H1 (cell line): ENCODE measurements at regions not wholly inside any gene's neighbourhood (a gene's known extent, or its start where the extent isn't known, plus 50 kb on each side); places are given as distances from the start of the nearest gene placed in this dataset.

Experiments
- CTCF ChIA-PET: fragments of 300-600 bp; sonication (Branson Sonifier 250); formaldehyde crosslinking; loops from one replicate; lab custom pipeline; 2021; ENCODE audit not compliant: partially characterized antibody; lab: Charles Lee
- POLR2A ChIA-PET: fragments of 300-600 bp; sonication (Branson Sonifier 250); formaldehyde crosslinking; loops from one replicate; lab custom pipeline; 2021; ENCODE audit warnings: inconsistent platforms; ENCODE audit not compliant: partially characterized antibody; lab: Charles Lee
- DNase-seq, 2 experiments: peaks; one replicate each; pipeline versions ENCODE4 v3.0.0 to v3.0.0-alpha.2; 2010 to 2022; ENCODE audit warnings: low spot score in 2 of 2, low read depth in 1 of 2, mixed read lengths in 1 of 2
- FAIRE-seq: peaks from 2 replicates; lab custom pipeline; 2011; peaks lifted over from hg19 to GRCh38; lab: Jason Lieb, UNC
- H2AFZ ChIP-seq: 2 replicates; pipeline ENCODE4 v1.8.1; 2012; ENCODE audit warnings: low read length, inconsistent platforms
- H2AK5ac ChIP-seq: 2 replicates; pipeline ENCODE4 v1.6.1; 2013; ENCODE audit warnings: low read depth, low read length
- H2BK120ac ChIP-seq: replicated peaks from 2 replicates; pipeline ENCODE3; 2013; ENCODE audit warnings: low read depth, low read length, inconsistent platforms
- H2BK12ac ChIP-seq: 2 replicates; pipeline ENCODE4 v1.6.1; 2013; ENCODE audit warnings: low read depth, low read length
- H2BK15ac ChIP-seq: 2 replicates; pipeline ENCODE4 v1.6.1; 2013; ENCODE audit warnings: low read length
- H2BK20ac ChIP-seq: 2 replicates; pipeline ENCODE4 v1.6.1; 2013; ENCODE audit warnings: low read length
- H2BK5ac ChIP-seq: 2 replicates; pipeline ENCODE4 v1.6.1; 2013; ENCODE audit warnings: low read depth, low read length
- H3K14ac ChIP-seq: 2 replicates; pipeline ENCODE4 v1.6.1; 2013; ENCODE audit warnings: inconsistent platforms; ENCODE audit not compliant: insufficient read length
- H3K18ac ChIP-seq: 2 replicates; pipeline ENCODE4 v1.6.1; 2013; ENCODE audit warnings: low read length; ENCODE audit errors: extremely low read depth
- H3K23ac ChIP-seq: 2 replicates; pipeline ENCODE4 v1.6.1; 2013; ENCODE audit warnings: inconsistent platforms; ENCODE audit not compliant: insufficient read length
- H3K23me2 ChIP-seq: 2 replicates; pipeline ENCODE4 v1.6.1; 2013; ENCODE audit warnings: low read depth, low read length
- H3K27ac ChIP-seq: 2 replicates; pipeline ENCODE4 v1.6.1; 2011; ENCODE audit warnings: low read depth, low read length, inconsistent platforms
- H3K27me3 ChIP-seq, 4 experiments: replicated peaks in 1 of 4; 1 replicate in 1 of 4; 2 replicates in 3 of 4; pipeline versions ENCODE4 v1.6.1 to v1.8.1; 2011 to 2013; ENCODE audit warnings: low read length in 3 of 4, mild to moderate bottlenecking in 3 of 4, inconsistent platforms in 2 of 4, mixed read lengths in 2 of 4, moderate library complexity in 1 of 4; ENCODE audit not compliant: control insufficient read depth in 3 of 4, insufficient read depth in 3 of 4; ENCODE audit errors: extremely low read depth in 1 of 4
- H3K36me3 ChIP-seq, 4 experiments: 2 replicates each; pipeline versions ENCODE4 v1.6.1 to v1.8.1; 2011 to 2013; ENCODE audit warnings: mild to moderate bottlenecking in 4 of 4, low read length in 3 of 4, moderate library complexity in 2 of 4, control low read depth in 1 of 4, inconsistent platforms in 1 of 4; ENCODE audit not compliant: insufficient read depth in 4 of 4, control insufficient read depth in 2 of 4
- H3K4ac ChIP-seq: replicated peaks from 2 replicates; pipeline ENCODE3; 2013; ENCODE audit warnings: low read length, low read depth, mixed read lengths, inconsistent platforms; ENCODE audit not compliant: insufficient read length
- H3K4me1 ChIP-seq, 4 experiments: replicated peaks in 1 of 4; 1 replicate in 1 of 4; 2 replicates in 3 of 4; pipeline versions ENCODE4 v1.6.1 to v1.8.1; 2011 to 2013; ENCODE audit warnings: low read length in 3 of 4, inconsistent platforms in 2 of 4, mixed read lengths in 1 of 4; ENCODE audit not compliant: insufficient read depth in 4 of 4, control insufficient read depth in 3 of 4
- H3K4me2 ChIP-seq, 2 experiments: 2 replicates each; pipeline versions ENCODE4 v1.6.1 to v1.8.1; 2011 to 2013; ENCODE audit warnings: low read depth in 2 of 2, low read length in 2 of 2, control low read depth in 1 of 2, inconsistent platforms in 1 of 2, mild to moderate bottlenecking in 1 of 2; ENCODE audit not compliant: insufficient read depth in 1 of 2
- H3K4me3 ChIP-seq, 4 experiments: fragments of 200-600, 300-600 bp in 1 of 4; sonication (generic), shearing (Covaris generic), sonication (Bioruptor Twin) in 1 of 4; 2 replicates each; pipeline versions ENCODE4 v1.5.1 to v1.8.1; 2011 to 2016; ENCODE audit warnings: low read length in 4 of 4, low read depth in 3 of 4, control low read depth in 2 of 4, inconsistent platforms in 2 of 4, mild to moderate bottlenecking in 2 of 4, mixed read lengths in 1 of 4, moderate library complexity in 1 of 4; ENCODE audit not compliant: insufficient read depth in 2 of 4; ENCODE audit errors: extremely low read depth in 1 of 4
- H3K56ac ChIP-seq: replicated peaks from 2 replicates; pipeline ENCODE3; 2013; ENCODE audit warnings: low read depth, mild to moderate bottlenecking, mixed read lengths, low read length, inconsistent platforms; ENCODE audit not compliant: insufficient read length
- H3K79me1 ChIP-seq: 2 replicates; pipeline ENCODE4 v1.6.1; 2013; ENCODE audit warnings: low read depth, low read length, control low read depth
- H3K79me2 ChIP-seq, 2 experiments: 2 replicates each; pipeline versions ENCODE4 v1.6.1 to v1.8.1; 2012 to 2013; ENCODE audit warnings: low read length in 2 of 2, mild to moderate bottlenecking in 2 of 2, inconsistent platforms in 1 of 2; ENCODE audit not compliant: insufficient read depth in 2 of 2, control insufficient read depth in 1 of 2
- H3K9ac ChIP-seq, 4 experiments: replicated peaks in 1 of 4; 1 replicate in 1 of 4; 2 replicates in 3 of 4; pipeline versions ENCODE4 v1.6.1 to v1.8.1; 2011 to 2013; ENCODE audit warnings: low read depth in 3 of 4, low read length in 3 of 4, control low read depth in 2 of 4, mild to moderate bottlenecking in 2 of 4, moderate library complexity in 2 of 4, inconsistent platforms in 1 of 4; ENCODE audit errors: extremely low read depth in 1 of 4
- H3K9me3 ChIP-seq, 2 experiments: 2 replicates each; pipeline versions ENCODE4 v1.6.1 to v1.8.1; 2012 to 2013; ENCODE audit warnings: mild to moderate bottlenecking in 2 of 2, moderate library complexity in 2 of 2, control low read depth in 1 of 2, inconsistent platforms in 1 of 2, low read depth in 1 of 2, low read length in 1 of 2, mixed read lengths in 1 of 2; ENCODE audit not compliant: insufficient read depth in 2 of 2
- H4K20me1 ChIP-seq, 2 experiments: replicated peaks in 1 of 2; 2 replicates each; pipeline versions ENCODE3 to v1.8.1; 2011 to 2013; ENCODE audit warnings: inconsistent platforms in 2 of 2, low read length in 2 of 2, mild to moderate bottlenecking in 1 of 2; ENCODE audit not compliant: insufficient read depth in 2 of 2, control insufficient read depth in 1 of 2
- H4K5ac ChIP-seq: 2 replicates; pipeline ENCODE4 v1.6.1; 2013; ENCODE audit warnings: low read length, low read depth, mixed read lengths, inconsistent platforms; ENCODE audit not compliant: insufficient read length
- H4K8ac ChIP-seq: 2 replicates; pipeline ENCODE4 v1.8.0; 2013; ENCODE audit warnings: mild to moderate bottlenecking, moderate library complexity, low read length, inconsistent platforms; ENCODE audit not compliant: insufficient read depth; ENCODE audit errors: extremely low read depth
- H4K91ac ChIP-seq: replicated peaks from 2 replicates; pipeline ENCODE3; 2013; ENCODE audit warnings: low read length, mixed read lengths, inconsistent platforms; ENCODE audit not compliant: insufficient read length
- CREB1 ChIP-seq: IDR thresholded peaks from 2 replicates; pipeline ENCODE4 v1.6.1; 2012; ENCODE audit warnings: inconsistent platforms
- EGR1 ChIP-seq: IDR thresholded peaks from 2 replicates; pipeline ENCODE4 v1.6.1; 2011; ENCODE audit warnings: low read depth, low read length, borderline replicate concordance
- GTF2F1 ChIP-seq: IDR thresholded peaks from 2 replicates; pipeline ENCODE4 v1.6.1; 2012; ENCODE audit warnings: low read depth, low read length, improper control_type of control experiment, borderline replicate concordance
- HDAC2 ChIP-seq, 2 experiments: fragments of 300-600 bp in 1 of 2; sonication (generic) in 1 of 2; IDR thresholded peaks; 2 replicates each; pipeline ENCODE4 v1.6.1; 2011 to 2012; ENCODE audit warnings: low read depth in 2 of 2, low read length in 2 of 2, mild to moderate bottlenecking in 2 of 2, moderate library complexity in 2 of 2, borderline replicate concordance in 1 of 2, inconsistent platforms in 1 of 2
- JUN ChIP-seq: IDR thresholded peaks from 2 replicates; pipeline ENCODE4 v1.6.1; 2011; ENCODE audit warnings: low read depth, mild to moderate bottlenecking, improper control_type of control experiment, low read length
- KDM1A ChIP-seq: fragments of 200-600, 300-600 bp; sonication (generic); IDR thresholded peaks from 2 replicates; pipeline ENCODE4 v1.7.1; 2016; ENCODE audit warnings: mild to moderate bottlenecking, low read length, borderline replicate concordance
- MAFK ChIP-seq: IDR thresholded peaks from 2 replicates; pipeline ENCODE4 v1.6.1; 2012; ENCODE audit warnings: low read depth, mild to moderate bottlenecking, improper control_type of control experiment, low read length
- PHF8 ChIP-seq: fragments of 200-600 bp; sonication (generic); conservative IDR thresholded peaks from 2 replicates; pipeline ENCODE4 v1.7.1; 2012; ENCODE audit warnings: low read depth, mild to moderate bottlenecking, inconsistent platforms, low read length, moderate library complexity
- RAD21 ChIP-seq, 2 experiments: IDR thresholded peaks in 1 of 2; conservative IDR thresholded peaks in 1 of 2; 2 replicates each; pipeline ENCODE4 v1.6.1; 2011; ENCODE audit warnings: low read depth in 2 of 2, low read length in 2 of 2, improper control_type of control experiment in 1 of 2, inconsistent platforms in 1 of 2, mild to moderate bottlenecking in 1 of 2, moderate library complexity in 1 of 2
- SAP30 ChIP-seq: fragments of 300-600 bp; sonication (generic); IDR thresholded peaks from 2 replicates; pipeline ENCODE4 v1.7.1; 2012; ENCODE audit warnings: low read length, moderate library complexity, mild to moderate bottlenecking, inconsistent platforms; ENCODE audit not compliant: insufficient read depth, insufficient replicate concordance
- SIRT6 ChIP-seq: IDR thresholded peaks from one replicate; pipeline ENCODE4 v1.7.1; 2012; ENCODE audit warnings: low read length, inconsistent platforms
- SRF ChIP-seq: IDR thresholded peaks from 2 replicates; pipeline ENCODE4 v1.6.1; 2011; ENCODE audit warnings: mild to moderate bottlenecking, low read depth, low read length, moderate library complexity
- TAF1 ChIP-seq: IDR thresholded peaks from 2 replicates; pipeline ENCODE4 v1.6.1; 2011; ENCODE audit warnings: mild to moderate bottlenecking, low read depth, low read length
- TAF7 ChIP-seq: optimal IDR thresholded peaks from 2 replicates; pipeline ENCODE3; 2011; ENCODE audit warnings: low read depth, mild to moderate bottlenecking, inconsistent platforms, low read length, moderate library complexity, borderline replicate concordance
- WGBS, 2 experiments: shearing (Covaris generic) in 1 of 2; methylation state at CpG; one replicate each; pipeline versions ENCODE4 v1.1.6 to v1.1.7; 2013 to 2015; ENCODE audit warnings: low lambda C conversion rate in 2 of 2, mixed read lengths in 2 of 2, inconsistent platforms in 1 of 2, low coverage in 1 of 2, missing lambda C conversion rate in 1 of 2; ENCODE audit not compliant: insufficient replicate concordance in 2 of 2, insufficient coverage in 1 of 2, insufficient read length in 1 of 2; ENCODE audit errors: extremely low coverage in 1 of 2, missing lambda C conversion rate in 1 of 2; 5-methylcytosine and 5-hydroxymethylcytosine counted together

- no peaks in the 10 kb centered on the region for H3K27me3 ChIP-seq
- H3K23me2 ChIP-seq: peaks cover 2% of the 10 kb centered on the region; the same call in 1 of the 2 replicates
- H2BK12ac ChIP-seq: no peak overlapping the region
- no peak overlapping the region for H3K18ac ChIP-seq
- no peaks in the 10 kb centered on the region for H3K36me3 ChIP-seq
- FAIRE-seq (no peak), DNase-seq (no peak)
- H4K20me1 ChIP-seq: peaks cover 0 to 2% of the 10 kb centered on the region in 2 experiments
- no peak overlapping the region for H3K56ac ChIP-seq
- H2BK20ac ChIP-seq: no peak overlapping the region
- no peaks in the 10 kb centered on the region; the same call in 1 of the 2 replicates for H3K79me1 ChIP-seq
- H3K14ac ChIP-seq: no peak overlapping the region
- no peak overlapping the region for H4K5ac ChIP-seq
- no peak overlapping the region for H4K91ac ChIP-seq
- 100% methylated on average over 1 of the region's 1 CpG; no CpG with 5 or more reads in 1 of the 2 experiments for WGBS, 2 experiments
- CTCF ChIA-PET: interaction anchor here (0.7 to 1.3 kb wide), 3 partner anchors 12 to 192 kb away, joined by 3 to 5 read pairs (median 4); no protein-coding TSS in a partner anchor
- H2AK5ac ChIP-seq: no peak overlapping the region
- POLR2A ChIA-PET: no interaction called here
- H3K4ac ChIP-seq: no peak overlapping the region
- H3K23ac ChIP-seq: no peak overlapping the region
- no peak overlapping the region for H3K9ac ChIP-seq
- H3K4me2 ChIP-seq: no peak overlapping the region
- no peak overlapping the region for H2AFZ ChIP-seq
- H3K27ac ChIP-seq: no peak overlapping the region
- H2BK120ac ChIP-seq: no peak overlapping the region
- no peaks in the 10 kb centered on the region for H3K79me2 ChIP-seq
- H3K9me3 ChIP-seq: peaks cover 0 to 4% of the 10 kb centered on the region in 2 experiments; a peak in 1 of 4 replicates
- H3K4me1 ChIP-seq: peaks cover 4 to 14% (median 11%) of the 10 kb centered on the region in 4 experiments; a peak in 5 of 7 replicates
- no peak overlapping the region for H3K4me3 ChIP-seq
- no peak overlapping the region for H2BK15ac ChIP-seq
- no peak overlapping the region for H4K8ac ChIP-seq
- H2BK5ac ChIP-seq: no peak overlapping the region
- TF ChIP-seq TAF1 (no peak), RAD21 (IDR thresholded peaks at IDR 0.05 in 1 of 2, conservative IDR thresholded peaks at IDR 0.05 in 1 of 2; ENCODE audit: low read depth in 2 of 2, low read length in 2 of 2) (no peak), SIRT6 (no peak), EGR1 (no peak), SAP30 (no peak), PHF8 (no peak), HDAC2 (IDR thresholded peaks at IDR 0.05; ENCODE audit: borderline replicate concordance in 1 of 2, low read depth in 2 of 2, low read length in 2 of 2) (no peak), SRF (no peak), CREB1 (no peak), TAF7 (no peak), KDM1A (no peak), MAFK (no peak), JUN (no peak), GTF2F1 (no peak)
Observed at GRCh38 chr11:116416852-116417251, 355.9 kb downstream of the BUD13 start.
